ENCODE measurements at regions not wholly inside any gene's neighbourhood (a gene's known extent, or its start where the extent isn't known, plus 50 kb on each side); places are given as distances from the start of the nearest gene placed in this dataset.
"Not testable (repeated sequence)": the region's sequence is repeated elsewhere in the genome, so short reads cannot be mapped to it uniquely, and the experiment has no call there.

- H3K36me3 ChIP-seq = no peaks in the 10 kb centered on the region
Observed at GRCh38 chr5:40347981-40348725, 331.6 kb upstream of the PTGER4 start.

GRCh38 chr5:40346901-40347300 is 332.8 kb upstream of the PTGER4 start:
- DNase-seq = no peak
- intact Hi-C loops (cut with DNase I) = no loop called here
- Histone ChIP-seq H3K4me1 (no peaks in the 10 kb centered on the region), H3K27me3 (no peaks in the 10 kb centered on the region), H3K27ac (no peak overlapping the region), H3K9me3 (peaks cover 0 to 4% (median 0%) of the 10 kb centered on the region in 4 donors), H3K36me3 (no peaks in the 10 kb centered on the region), H3K4me3 (no peak overlapping the region)
- TF ChIP-seq POLR2A (IDR thresholded peaks at IDR 0.05) (no peak), POLR2AphosphoS5 (IDR thresholded peaks at IDR 0.05) (no peak), EP300 (IDR thresholded peaks at IDR 0.05) (no peak)
- TF ChIP-seq, protein P1, sequence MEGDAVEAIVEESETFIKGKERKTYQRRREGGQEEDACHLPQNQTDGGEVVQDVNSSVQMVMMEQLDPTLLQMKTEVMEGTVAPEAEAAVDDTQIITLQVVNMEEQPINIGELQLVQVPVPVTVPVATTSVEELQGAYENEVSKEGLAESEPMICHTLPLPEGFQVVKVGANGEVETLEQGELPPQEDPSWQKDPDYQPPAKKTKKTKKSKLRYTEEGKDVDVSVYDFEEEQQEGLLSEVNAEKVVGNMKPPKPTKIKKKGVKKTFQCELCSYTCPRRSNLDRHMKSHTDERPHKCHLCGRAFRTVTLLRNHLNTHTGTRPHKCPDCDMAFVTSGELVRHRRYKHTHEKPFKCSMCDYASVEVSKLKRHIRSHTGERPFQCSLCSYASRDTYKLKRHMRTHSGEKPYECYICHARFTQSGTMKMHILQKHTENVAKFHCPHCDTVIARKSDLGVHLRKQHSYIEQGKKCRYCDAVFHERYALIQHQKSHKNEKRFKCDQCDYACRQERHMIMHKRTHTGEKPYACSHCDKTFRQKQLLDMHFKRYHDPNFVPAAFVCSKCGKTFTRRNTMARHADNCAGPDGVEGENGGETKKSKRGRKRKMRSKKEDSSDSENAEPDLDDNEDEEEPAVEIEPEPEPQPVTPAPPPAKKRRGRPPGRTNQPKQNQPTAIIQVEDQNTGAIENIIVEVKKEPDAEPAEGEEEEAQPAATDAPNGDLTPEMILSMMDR (IDR thresholded peaks at IDR 0.05) = no peak
- 86 to 90% methylated on average over 1 of the region's 1 CpG for WGBS, 2 donors

More at GRCh38 chr5:40347981-40348725, 331.6 kb upstream of the PTGER4 start:
- Histone ChIP-seq H3K4me3 (no peak overlapping the region), H3K4me1 (no peaks in the 10 kb centered on the region), H3K27me3 (no peaks in the 10 kb centered on the region), H3K9me3 (peaks cover 0 to 4% (median 0%) of the 10 kb centered on the region in 4 donors), H3K27ac (no peak overlapping the region)
- WGBS, 2 donors = 94 to 97% methylated on average over 10 of the region's 10 CpGs
- DNase-seq = no peak
- intact Hi-C loops (cut with DNase I) = no loop called here
- TF ChIP-seq, protein P1 (IDR thresholded peaks at IDR 0.05) = no peak
- no peak for TF ChIP-seq POLR2A (IDR thresholded peaks at IDR 0.05)
- TF ChIP-seq EP300 (IDR thresholded peaks at IDR 0.05) = no peak
- no peak for TF ChIP-seq POLR2AphosphoS5 (IDR thresholded peaks at IDR 0.05)

DNA sequence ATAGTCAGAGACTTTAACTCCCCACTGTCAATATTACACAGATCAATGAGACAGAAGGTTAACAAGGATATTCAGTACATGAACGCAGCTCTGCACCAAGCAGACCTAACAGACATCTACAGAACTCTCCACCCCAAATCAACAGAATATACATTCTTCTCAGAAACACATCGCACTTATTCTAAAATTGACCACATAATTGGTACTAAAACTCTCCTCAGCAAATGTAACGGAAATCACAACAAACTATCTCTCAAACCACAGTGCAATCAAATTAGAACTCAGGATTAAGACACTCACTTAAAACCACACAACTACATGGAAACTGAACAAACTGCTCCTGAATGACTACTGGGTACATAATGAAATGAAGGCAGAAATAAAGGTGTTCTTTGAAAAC is 341.3 kb upstream of the PTGER4 start:
- H3K36me3 ChIP-seq; H3K27me3 ChIP-seq; H3K4me1 ChIP-seq; H3K9me3 ChIP-seq; DNase-seq; intact Hi-C loops (cut with DNase I); H3K4me3 ChIP-seq; H3K27ac ChIP-seq: not testable (repeated sequence)
- WGBS, 2 donors = 89% methylated on average over 3 of the region's 3 CpGs

DNA sequence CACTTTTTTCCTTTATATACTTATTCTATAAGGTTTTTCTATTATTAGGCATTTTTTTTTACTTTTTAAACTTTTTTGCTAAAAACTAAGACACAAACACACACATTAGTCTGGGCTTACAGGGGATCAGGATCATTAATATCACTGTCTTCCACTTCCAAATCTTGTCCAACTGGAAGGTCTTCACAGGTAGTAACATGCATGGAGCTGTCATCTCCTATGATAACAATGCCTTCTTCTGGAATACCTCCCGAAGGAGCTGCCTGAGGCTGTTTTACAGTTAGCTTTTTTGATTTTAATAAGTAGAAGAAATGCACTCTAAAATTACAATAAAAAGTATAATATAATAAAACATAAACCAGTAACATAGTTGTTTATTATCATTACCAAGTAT is 345.5 kb upstream of the PTGER4 start:
- TF ChIP-seq, protein P1 (IDR thresholded peaks at IDR 0.05) = no peak
- TF ChIP-seq POLR2AphosphoS5 (IDR thresholded peaks at IDR 0.05) (no peak), POLR2A (IDR thresholded peaks at IDR 0.05) (no peak), EP300 (IDR thresholded peaks at IDR 0.05) (no peak)
- intact Hi-C loops (cut with DNase I) = no loop called here
- no peaks in the 10 kb centered on the region for H3K9me3 ChIP-seq
- H3K4me3 ChIP-seq = no peak overlapping the region
- H3K4me1 ChIP-seq = peaks cover 0 to 6% (median 0%) of the 10 kb centered on the region in 4 donors
- 90 to 92% methylated on average over 1 of the region's 1 CpG for WGBS, 2 donors
- no peaks in the 10 kb centered on the region for H3K27me3 ChIP-seq
- no peaks in the 10 kb centered on the region for H3K36me3 ChIP-seq
- no peak overlapping the region for H3K27ac ChIP-seq
- no peak for DNase-seq

- WGBS, 2 donors = 74 to 82% methylated on average over 4 of the region's 4 CpGs
- intact Hi-C loops (cut with DNase I) = no loop called here
- Histone ChIP-seq H3K9me3 (no peaks in the 10 kb centered on the region), H3K4me1 (peaks cover 0 to 6% (median 0%) of the 10 kb centered on the region in 4 donors), H3K36me3 (no peaks in the 10 kb centered on the region), H3K4me3 (no peak overlapping the region), H3K27me3 (no peaks in the 10 kb centered on the region), H3K27ac (no peak overlapping the region)
- TF ChIP-seq, protein P1 (IDR thresholded peaks at IDR 0.05) = no peak
- TF ChIP-seq EP300 (IDR thresholded peaks at IDR 0.05) (no peak), POLR2A (IDR thresholded peaks at IDR 0.05) (no peak), POLR2AphosphoS5 (IDR thresholded peaks at IDR 0.05) (no peak)
- no peak for DNase-seq
Observed at GRCh38 chr5:40333459-40334241, 346.1 kb upstream of the PTGER4 start.
